GM23338 (cell line): ENCODE measurements at regions not wholly inside any gene's neighbourhood (a gene's known extent, or its start where the extent isn't known, plus 50 kb on each side); places are given as distances from the start of the nearest gene placed in this dataset.

Experiments used
- ATAC-seq: fragments of 200-7000 bp; cut with Tn5 transposase; 3 replicates; pipeline ENCODE4 v1.9.1; 2020
- DNase-seq: peaks from one replicate; pipeline ENCODE4 v3.0.0-alpha.2; 2015; ENCODE audit warnings: low spot score
- H2AFZ ChIP-seq: fragments of 200-600 bp; sonication (generic); 2 replicates; pipeline ENCODE4 v1.8.0; 2016; ENCODE audit warnings: antibody characterized with exemption, mild to moderate bottlenecking, moderate library complexity
- H3F3A ChIP-seq: fragments of 200-600 bp; sonication (generic); replicated peaks from 2 replicates; pipeline ENCODE4 v1.8.0; 2017; ENCODE audit warnings: antibody characterized with exemption, mixed run types, low read depth
- H3K27ac ChIP-seq: fragments of 200-600 bp; sonication (generic); 2 replicates; pipeline ENCODE4 v1.6.1; 2016; ENCODE audit warnings: low read depth
- H3K27me3 ChIP-seq: fragments of 200-600 bp; sonication (generic); 2 replicates; pipeline ENCODE4 v1.8.0; 2016; ENCODE audit warnings: mild to moderate bottlenecking, mixed run types, moderate library complexity; ENCODE audit not compliant: insufficient read depth
- H3K36me3 ChIP-seq: fragments of 200-600 bp; sonication (generic); 2 replicates; pipeline ENCODE4 v1.8.0; 2016; ENCODE audit warnings: mild to moderate bottlenecking; ENCODE audit not compliant: insufficient read depth
- H3K4me1 ChIP-seq: fragments of 200-600 bp; sonication (generic); 2 replicates; pipeline ENCODE4 v1.8.0; 2016; ENCODE audit warnings: mild to moderate bottlenecking, moderate library complexity; ENCODE audit not compliant: insufficient read depth
- H3K4me2 ChIP-seq: fragments of 200-600 bp; sonication (generic); 2 replicates; pipeline ENCODE4 v1.7.1; 2017; ENCODE audit warnings: mixed run types
- H3K4me3 ChIP-seq: fragments of 200-600 bp; sonication (generic); 2 replicates; pipeline ENCODE4 v1.6.1; 2016; ENCODE audit warnings: mixed run types
- H3K79me2 ChIP-seq: fragments of 200-600 bp; sonication (generic); replicated peaks from 2 replicates; pipeline ENCODE4 v1.8.0; 2017; ENCODE audit warnings: mild to moderate bottlenecking; ENCODE audit not compliant: insufficient read depth
- H3K9me2 ChIP-seq: fragments of 200-600 bp; sonication (generic); 2 replicates; pipeline ENCODE4 v1.8.0; 2017; ENCODE audit not compliant: insufficient read depth
- H4K20me1 ChIP-seq: fragments of 200-600 bp; sonication (generic); replicated peaks from 2 replicates; pipeline ENCODE4 v1.8.0; 2017; ENCODE audit warnings: mild to moderate bottlenecking; ENCODE audit not compliant: insufficient read depth
- H3K27ac Mint-ChIP-seq: 2 replicates; pipeline ENCODE4 v1.8.0; 2020; ENCODE audit warnings: inconsistent platforms, mild to moderate bottlenecking, moderate library complexity, mixed read lengths
- H3K27me3 Mint-ChIP-seq: 3 replicates; pipeline ENCODE4 v1.8.0; 2022; ENCODE audit warnings: low read depth, mild to moderate bottlenecking, moderate library complexity, mixed read lengths, inconsistent platforms; ENCODE audit not compliant: insufficient read depth, poor library complexity
- H3K36me3 Mint-ChIP-seq: 3 replicates; pipeline ENCODE4 v1.8.0; 2021; ENCODE audit warnings: low read depth, mild to moderate bottlenecking, inconsistent platforms, moderate library complexity, mixed read lengths
- H3K4me1 Mint-ChIP-seq: 3 replicates; pipeline ENCODE4 v1.8.0; 2020; ENCODE audit warnings: mild to moderate bottlenecking, inconsistent platforms, mixed read lengths
- H3K4me3 Mint-ChIP-seq: 3 replicates; pipeline ENCODE4 v1.8.0; 2021; ENCODE audit warnings: moderate library complexity, mild to moderate bottlenecking, inconsistent platforms, mixed read lengths
- H3K9me3 Mint-ChIP-seq: 3 replicates; pipeline ENCODE4 v1.8.0; 2020; ENCODE audit warnings: moderate library complexity, mild to moderate bottlenecking, inconsistent platforms, mixed read lengths
- EZH2 ChIP-seq: fragments of 200-600 bp; sonication (generic); IDR thresholded peaks from one replicate; pipeline ENCODE4 v1.8.0; 2017; ENCODE audit warnings: antibody characterized with exemption, mild to moderate bottlenecking, low read depth; ENCODE audit not compliant: unreplicated experiment
- EZH2phosphoT487 ChIP-seq: fragments of 200-600 bp; sonication (generic); IDR thresholded peaks from one replicate; pipeline ENCODE4 v1.8.1; 2018; ENCODE audit warnings: antibody characterized with exemption; ENCODE audit not compliant: unreplicated experiment
- JUNB ChIP-seq: IDR thresholded peaks from one replicate; pipeline ENCODE4 v1.6.1; 2016; ENCODE audit warnings: antibody characterized with exemption; ENCODE audit not compliant: unreplicated experiment
- POLR2AphosphoS5 ChIP-seq: IDR thresholded peaks from 2 replicates; pipeline ENCODE4 v1.6.1; 2016; ENCODE audit warnings: antibody characterized with exemption, low read depth
- REST ChIP-seq: IDR thresholded peaks from one replicate; pipeline ENCODE4 v1.6.1; 2018; ENCODE audit warnings: antibody characterized with exemption; ENCODE audit not compliant: unreplicated experiment
- STAT1 ChIP-seq: IDR thresholded peaks from one replicate; pipeline ENCODE4 v1.6.1; 2016; ENCODE audit warnings: antibody characterized with exemption; ENCODE audit not compliant: unreplicated experiment
- ZNF114 ChIP-seq: fragments of 250-450 bp; sonication (Bioruptor Pico); IDR thresholded peaks from 2 replicates; pipeline ENCODE4 v1.5.0; 2020; ENCODE audit warnings: mild to moderate bottlenecking, moderate library complexity
- TF ChIP-seq, protein P1 (sequence below): IDR thresholded peaks from 2 replicates; pipeline ENCODE4 v1.6.1; 2016; ENCODE audit warnings: antibody characterized with exemption
- TF ChIP-seq, protein P2 (sequence below): fragments of 250-450 bp; sonication (Bioruptor Pico); IDR thresholded peaks from 2 replicates; pipeline ENCODE4 v1.5.0; 2020; ENCODE audit warnings: mild to moderate bottlenecking, moderate library complexity

DNA sequence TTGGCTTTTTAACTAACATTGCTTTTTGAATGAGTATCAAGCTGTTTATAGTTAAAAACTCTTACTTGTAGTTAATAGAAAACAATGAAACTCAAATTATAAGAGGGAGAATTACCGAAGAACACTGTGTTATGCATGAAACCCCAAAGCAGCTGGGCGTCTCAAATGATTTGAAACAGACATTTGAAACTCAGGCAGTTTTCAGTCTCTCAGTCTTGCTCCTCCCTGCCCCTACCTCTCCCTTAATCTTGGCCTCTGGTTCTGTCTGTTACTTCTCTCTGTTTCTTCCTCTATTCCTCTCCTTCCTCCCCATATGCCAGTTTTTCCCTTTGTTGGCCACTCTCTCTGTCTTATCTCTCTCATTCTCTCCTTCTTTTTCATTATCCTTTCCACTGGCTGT, 118.3 kb upstream of the SYNPR start:
- H3K27ac ChIP-seq: no peak overlapping the region
- ATAC-seq: no peak
- DNase-seq: no peak
- Mint-ChIP-seq H3K27me3 (no peaks in the 10 kb centered on the region), H3K9me3 (no peaks in the 10 kb centered on the region), H3K4me1 (no peaks in the 10 kb centered on the region), H3K4me3 (no peak overlapping the region), H3K27ac (no peak overlapping the region), H3K36me3 (no peaks in the 10 kb centered on the region)
- no peaks in the 10 kb centered on the region for H3K79me2 ChIP-seq
- no peaks in the 10 kb centered on the region for H3F3A ChIP-seq
- H4K20me1 ChIP-seq: no peaks in the 10 kb centered on the region
- H3K4me2 ChIP-seq: no peak overlapping the region
- no peaks in the 10 kb centered on the region for H3K4me1 ChIP-seq
- H3K27me3 ChIP-seq: no peaks in the 10 kb centered on the region
- no peak overlapping the region for H2AFZ ChIP-seq
- peaks cover 3% of the 10 kb centered on the region for H3K9me2 ChIP-seq
- no peak overlapping the region for H3K4me3 ChIP-seq
- no peaks in the 10 kb centered on the region for H3K36me3 ChIP-seq
- TF ChIP-seq, protein P1, sequence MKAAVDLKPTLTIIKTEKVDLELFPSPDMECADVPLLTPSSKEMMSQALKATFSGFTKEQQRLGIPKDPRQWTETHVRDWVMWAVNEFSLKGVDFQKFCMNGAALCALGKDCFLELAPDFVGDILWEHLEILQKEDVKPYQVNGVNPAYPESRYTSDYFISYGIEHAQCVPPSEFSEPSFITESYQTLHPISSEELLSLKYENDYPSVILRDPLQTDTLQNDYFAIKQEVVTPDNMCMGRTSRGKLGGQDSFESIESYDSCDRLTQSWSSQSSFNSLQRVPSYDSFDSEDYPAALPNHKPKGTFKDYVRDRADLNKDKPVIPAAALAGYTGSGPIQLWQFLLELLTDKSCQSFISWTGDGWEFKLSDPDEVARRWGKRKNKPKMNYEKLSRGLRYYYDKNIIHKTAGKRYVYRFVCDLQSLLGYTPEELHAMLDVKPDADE: no peak
- no peak for TF ChIP-seq STAT1

GRCh38 chr3:63167113-63167512, 111.0 kb upstream of the SYNPR start:
- H3F3A ChIP-seq: no peaks in the 10 kb centered on the region
- ATAC-seq: no peak
- Mint-ChIP-seq H3K9me3 (no peaks in the 10 kb centered on the region), H3K27me3 (no peaks in the 10 kb centered on the region), H3K27ac (no peak overlapping the region), H3K4me1 (peaks cover 6% of the 10 kb centered on the region; the same call in 2 of the 3 replicates), H3K4me3 (no peak overlapping the region), H3K36me3 (no peaks in the 10 kb centered on the region)
- H3K9me2 ChIP-seq: peaks cover 3% of the 10 kb centered on the region; the same call in 1 of the 2 replicates
- H4K20me1 ChIP-seq: no peaks in the 10 kb centered on the region
- no peak overlapping the region for H3K4me3 ChIP-seq
- H3K4me2 ChIP-seq: no peak overlapping the region
- no peaks in the 10 kb centered on the region for H3K36me3 ChIP-seq
- no peak for DNase-seq
- no peaks in the 10 kb centered on the region for H3K79me2 ChIP-seq
- H3K27me3 ChIP-seq: no peaks in the 10 kb centered on the region
- no peaks in the 10 kb centered on the region for H3K4me1 ChIP-seq
- H2AFZ ChIP-seq: no peak overlapping the region
- H3K27ac ChIP-seq: no peak overlapping the region
- TF ChIP-seq, protein P2, sequence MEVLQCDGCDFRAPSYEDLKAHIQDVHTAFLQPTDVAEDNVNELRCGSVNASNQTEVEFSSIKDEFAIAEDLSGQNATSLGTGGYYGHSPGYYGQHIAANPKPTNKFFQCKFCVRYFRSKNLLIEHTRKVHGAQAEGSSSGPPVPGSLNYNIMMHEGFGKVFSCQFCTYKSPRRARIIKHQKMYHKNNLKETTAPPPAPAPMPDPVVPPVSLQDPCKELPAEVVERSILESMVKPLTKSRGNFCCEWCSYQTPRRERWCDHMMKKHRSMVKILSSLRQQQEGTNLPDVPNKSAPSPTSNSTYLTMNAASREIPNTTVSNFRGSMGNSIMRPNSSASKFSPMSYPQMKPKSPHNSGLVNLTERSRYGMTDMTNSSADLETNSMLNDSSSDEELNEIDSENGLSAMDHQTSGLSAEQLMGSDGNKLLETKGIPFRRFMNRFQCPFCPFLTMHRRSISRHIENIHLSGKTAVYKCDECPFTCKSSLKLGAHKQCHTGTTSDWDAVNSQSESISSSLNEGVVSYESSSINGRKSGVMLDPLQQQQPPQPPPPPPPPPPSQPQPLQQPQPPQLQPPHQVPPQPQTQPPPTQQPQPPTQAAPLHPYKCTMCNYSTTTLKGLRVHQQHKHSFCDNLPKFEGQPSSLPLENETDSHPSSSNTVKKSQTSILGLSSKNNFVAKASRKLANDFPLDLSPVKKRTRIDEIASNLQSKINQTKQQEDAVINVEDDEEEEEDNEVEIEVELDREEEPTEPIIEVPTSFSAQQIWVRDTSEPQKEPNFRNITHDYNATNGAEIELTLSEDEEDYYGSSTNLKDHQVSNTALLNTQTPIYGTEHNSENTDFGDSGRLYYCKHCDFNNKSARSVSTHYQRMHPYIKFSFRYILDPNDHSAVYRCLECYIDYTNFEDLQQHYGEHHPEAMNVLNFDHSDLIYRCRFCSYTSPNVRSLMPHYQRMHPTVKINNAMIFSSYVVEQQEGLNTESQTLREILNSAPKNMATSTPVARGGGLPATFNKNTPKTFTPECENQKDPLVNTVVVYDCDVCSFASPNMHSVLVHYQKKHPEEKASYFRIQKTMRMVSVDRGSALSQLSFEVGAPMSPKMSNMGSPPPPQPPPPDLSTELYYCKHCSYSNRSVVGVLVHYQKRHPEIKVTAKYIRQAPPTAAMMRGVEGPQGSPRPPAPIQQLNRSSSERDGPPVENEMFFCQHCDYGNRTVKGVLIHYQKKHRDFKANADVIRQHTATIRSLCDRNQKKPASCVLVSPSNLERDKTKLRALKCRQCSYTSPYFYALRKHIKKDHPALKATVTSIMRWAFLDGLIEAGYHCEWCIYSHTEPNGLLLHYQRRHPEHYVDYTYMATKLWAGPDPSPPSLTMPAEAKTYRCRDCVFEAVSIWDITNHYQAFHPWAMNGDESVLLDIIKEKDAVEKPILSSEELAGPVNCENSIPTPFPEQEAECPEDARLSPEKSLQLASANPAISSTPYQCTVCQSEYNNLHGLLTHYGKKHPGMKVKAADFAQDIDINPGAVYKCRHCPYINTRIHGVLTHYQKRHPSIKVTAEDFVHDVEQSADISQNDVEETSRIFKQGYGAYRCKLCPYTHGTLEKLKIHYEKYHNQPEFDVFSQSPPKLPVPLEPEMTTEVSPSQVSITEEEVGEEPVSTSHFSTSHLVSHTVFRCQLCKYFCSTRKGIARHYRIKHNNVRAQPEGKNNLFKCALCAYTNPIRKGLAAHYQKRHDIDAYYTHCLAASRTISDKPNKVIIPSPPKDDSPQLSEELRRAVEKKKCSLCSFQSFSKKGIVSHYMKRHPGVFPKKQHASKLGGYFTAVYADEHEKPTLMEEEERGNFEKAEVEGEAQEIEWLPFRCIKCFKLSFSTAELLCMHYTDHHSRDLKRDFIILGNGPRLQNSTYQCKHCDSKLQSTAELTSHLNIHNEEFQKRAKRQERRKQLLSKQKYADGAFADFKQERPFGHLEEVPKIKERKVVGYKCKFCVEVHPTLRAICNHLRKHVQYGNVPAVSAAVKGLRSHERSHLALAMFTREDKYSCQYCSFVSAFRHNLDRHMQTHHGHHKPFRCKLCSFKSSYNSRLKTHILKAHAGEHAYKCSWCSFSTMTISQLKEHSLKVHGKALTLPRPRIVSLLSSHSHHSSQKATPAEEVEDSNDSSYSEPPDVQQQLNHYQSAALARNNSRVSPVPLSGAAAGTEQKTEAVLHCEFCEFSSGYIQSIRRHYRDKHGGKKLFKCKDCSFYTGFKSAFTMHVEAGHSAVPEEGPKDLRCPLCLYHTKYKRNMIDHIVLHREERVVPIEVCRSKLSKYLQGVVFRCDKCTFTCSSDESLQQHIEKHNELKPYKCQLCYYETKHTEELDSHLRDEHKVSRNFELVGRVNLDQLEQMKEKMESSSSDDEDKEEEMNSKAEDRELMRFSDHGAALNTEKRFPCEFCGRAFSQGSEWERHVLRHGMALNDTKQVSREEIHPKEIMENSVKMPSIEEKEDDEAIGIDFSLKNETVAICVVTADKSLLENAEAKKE (CRISPR knock-in tag): no peak
- no peak for TF ChIP-seq EZH2phosphoT487
- TF ChIP-seq, protein P1: no peak
- no peak for TF ChIP-seq REST
- TF ChIP-seq EZH2: no peak
- no peak for TF ChIP-seq STAT1
- no peak for TF ChIP-seq ZNF114
- no peak for TF ChIP-seq POLR2AphosphoS5
- no peak for TF ChIP-seq JUNB
